ENCODE measurements at regions not wholly inside any gene's neighbourhood (a gene's known extent, or its start where the extent isn't known, plus 50 kb on each side); places are given as distances from the start of the nearest gene placed in this dataset.

- H3K4me3 ChIP-seq, result no peak overlapping the region
- H3K36me3 ChIP-seq, result no peaks in the 10 kb centered on the region
- no peak overlapping the region for H3K27ac ChIP-seq
- DNase-seq (ENCODE audit: low spot score), result no peak
- no peaks in the 10 kb centered on the region for H3K4me1 ChIP-seq
- H3K27me3 ChIP-seq, result no peaks in the 10 kb centered on the region
- TF ChIP-seq, protein P1, sequence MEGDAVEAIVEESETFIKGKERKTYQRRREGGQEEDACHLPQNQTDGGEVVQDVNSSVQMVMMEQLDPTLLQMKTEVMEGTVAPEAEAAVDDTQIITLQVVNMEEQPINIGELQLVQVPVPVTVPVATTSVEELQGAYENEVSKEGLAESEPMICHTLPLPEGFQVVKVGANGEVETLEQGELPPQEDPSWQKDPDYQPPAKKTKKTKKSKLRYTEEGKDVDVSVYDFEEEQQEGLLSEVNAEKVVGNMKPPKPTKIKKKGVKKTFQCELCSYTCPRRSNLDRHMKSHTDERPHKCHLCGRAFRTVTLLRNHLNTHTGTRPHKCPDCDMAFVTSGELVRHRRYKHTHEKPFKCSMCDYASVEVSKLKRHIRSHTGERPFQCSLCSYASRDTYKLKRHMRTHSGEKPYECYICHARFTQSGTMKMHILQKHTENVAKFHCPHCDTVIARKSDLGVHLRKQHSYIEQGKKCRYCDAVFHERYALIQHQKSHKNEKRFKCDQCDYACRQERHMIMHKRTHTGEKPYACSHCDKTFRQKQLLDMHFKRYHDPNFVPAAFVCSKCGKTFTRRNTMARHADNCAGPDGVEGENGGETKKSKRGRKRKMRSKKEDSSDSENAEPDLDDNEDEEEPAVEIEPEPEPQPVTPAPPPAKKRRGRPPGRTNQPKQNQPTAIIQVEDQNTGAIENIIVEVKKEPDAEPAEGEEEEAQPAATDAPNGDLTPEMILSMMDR (IDR thresholded peaks at IDR 0.05), result no peak
- no peaks in the 10 kb centered on the region for H3K9me3 ChIP-seq
Measured at GRCh38 chr2:16208241-16208797, 268.0 kb downstream of the MYCN start.

GRCh38 chr2:16207611-16208010, 267.3 kb downstream of the MYCN start:
- no peak overlapping the region for H3K27ac ChIP-seq
- DNase-seq (ENCODE audit: low spot score), result no peak
- no peaks in the 10 kb centered on the region for H3K36me3 ChIP-seq
- TF ChIP-seq, protein P1 (IDR thresholded peaks at IDR 0.05), result no peak
- no peaks in the 10 kb centered on the region for H3K27me3 ChIP-seq
- no peaks in the 10 kb centered on the region for H3K4me1 ChIP-seq
- H3K9me3 ChIP-seq, result no peaks in the 10 kb centered on the region
- H3K4me3 ChIP-seq, result no peak overlapping the region

GRCh38 chr2:16207151-16207550, 266.8 kb downstream of the MYCN start:
- Histone ChIP-seq H3K27ac (no peak overlapping the region), H3K9me3 (no peaks in the 10 kb centered on the region), H3K4me1 (no peaks in the 10 kb centered on the region), H3K36me3 (no peaks in the 10 kb centered on the region), H3K4me3 (no peak overlapping the region), H3K27me3 (no peaks in the 10 kb centered on the region)
- DNase-seq (ENCODE audit: low spot score), result no peak
- TF ChIP-seq, protein P1 (IDR thresholded peaks at IDR 0.05), result no peak

GRCh38 chr2:16206191-16206944, 266.0 kb downstream of the MYCN start:
- Histone ChIP-seq H3K4me3 (no peak overlapping the region), H3K9me3 (no peaks in the 10 kb centered on the region), H3K36me3 (no peaks in the 10 kb centered on the region), H3K27ac (no peak overlapping the region), H3K4me1 (no peaks in the 10 kb centered on the region), H3K27me3 (no peaks in the 10 kb centered on the region)
- TF ChIP-seq, protein P1 (IDR thresholded peaks at IDR 0.05), result no peak
- no peak for DNase-seq (ENCODE audit: low spot score)

- Histone ChIP-seq H3K4me3 (no peak overlapping the region), H3K9me3 (no peaks in the 10 kb centered on the region), H3K36me3 (no peaks in the 10 kb centered on the region), H3K27ac (no peak overlapping the region), H3K4me1 (no peaks in the 10 kb centered on the region), H3K27me3 (no peaks in the 10 kb centered on the region)
- DNase-seq (ENCODE audit: low spot score), result no peak
- TF ChIP-seq, protein P1 (IDR thresholded peaks at IDR 0.05), result no peak
Measured at GRCh38 chr2:16205631-16206030, 265.3 kb downstream of the MYCN start.
